ENCODE measurements at regions not wholly inside any gene's neighbourhood (a gene's known extent, or its start where the extent isn't known, plus 50 kb on each side); places are given as distances from the start of the nearest gene placed in this dataset.

GRCh38 chr21:23822760-23823159 lies 1784.5 kb downstream of the MRPL39 start:
- H3K9ac ChIP-seq (ENCODE audit: low read length) = no peak overlapping the region
- no peaks in the 10 kb centered on the region for H3K79me2 ChIP-seq (ENCODE audit: low read length)
- no peaks in the 10 kb centered on the region for H3K27me3 ChIP-seq (ENCODE audit: low read depth, low read length)
- H3K36me3 ChIP-seq (replicated peaks; ENCODE audit: low read depth, low read length) = no peaks in the 10 kb centered on the region
- TF ChIP-seq CTCF (IDR thresholded peaks at IDR 0.05; ENCODE audit: low read depth, low read length) (no peak), EZH2phosphoT487 (IDR thresholded peaks at IDR 0.05; ENCODE audit: low read depth) (no peak)
- no peaks in the 10 kb centered on the region for H3K9me3 ChIP-seq (ENCODE audit: insufficient read depth, low read length)
- H3K27ac ChIP-seq (ENCODE audit: low read length) = no peak overlapping the region
- no peaks in the 10 kb centered on the region for H4K20me1 ChIP-seq (ENCODE audit: insufficient read depth, low read length)
- H3K4me3 ChIP-seq (ENCODE audit: low read length) = no peak overlapping the region
- H3K4me2 ChIP-seq (ENCODE audit: low read length) = no peak overlapping the region
- H3K4me1 ChIP-seq (ENCODE audit: low read length) = no peaks in the 10 kb centered on the region
- H2AFZ ChIP-seq (ENCODE audit: low read depth, low read length) = no peak overlapping the region

- H3K79me2 ChIP-seq (ENCODE audit: low read length) = no peaks in the 10 kb centered on the region
- H3K9ac ChIP-seq (ENCODE audit: low read length) = no peak overlapping the region
- no peaks in the 10 kb centered on the region for H3K9me3 ChIP-seq (ENCODE audit: insufficient read depth, low read length)
- H3K4me3 ChIP-seq (ENCODE audit: low read length) = no peak overlapping the region
- H4K20me1 ChIP-seq (ENCODE audit: insufficient read depth, low read length) = no peaks in the 10 kb centered on the region
- H3K36me3 ChIP-seq (replicated peaks; ENCODE audit: low read depth, low read length) = no peaks in the 10 kb centered on the region
- no peak overlapping the region for H3K4me2 ChIP-seq (ENCODE audit: low read length)
- H3K27me3 ChIP-seq (ENCODE audit: low read depth, low read length) = no peaks in the 10 kb centered on the region
- H3K27ac ChIP-seq (ENCODE audit: low read length) = no peak overlapping the region
- 0 out of 2 replicates have a peak, but pooled peaks cover under 1% of the 10 kb centered on the region for H3K4me1 ChIP-seq (ENCODE audit: low read length)
- no peak overlapping the region for H2AFZ ChIP-seq (ENCODE audit: low read depth, low read length)
- TF ChIP-seq EZH2phosphoT487 (IDR thresholded peaks at IDR 0.05; ENCODE audit: low read depth) = no peak
- TF ChIP-seq CTCF (IDR thresholded peaks at IDR 0.05; ENCODE audit: low read depth, low read length) = no peak
These were observed 1789.9 kb downstream of the MRPL39 start for GRCh38 chr21:23817337-23817736.

GRCh38 chr21:23812485-23812884 lies 1794.8 kb downstream of the MRPL39 start:
- H3K4me2 ChIP-seq (ENCODE audit: low read length) = no peak overlapping the region
- H3K9me3 ChIP-seq (ENCODE audit: insufficient read depth, low read length) = no peaks in the 10 kb centered on the region
- H3K9ac ChIP-seq (ENCODE audit: low read length) = no peak overlapping the region
- TF ChIP-seq EZH2phosphoT487 (IDR thresholded peaks at IDR 0.05; ENCODE audit: low read depth) = no peak
- TF ChIP-seq CTCF (IDR thresholded peaks at IDR 0.05; ENCODE audit: low read depth, low read length) = no peak
- no peaks in the 10 kb centered on the region for H3K36me3 ChIP-seq (replicated peaks; ENCODE audit: low read depth, low read length)
- no peaks in the 10 kb centered on the region for H4K20me1 ChIP-seq (ENCODE audit: insufficient read depth, low read length)
- no peak overlapping the region for H3K27ac ChIP-seq (ENCODE audit: low read length)
- no peaks in the 10 kb centered on the region for H3K79me2 ChIP-seq (ENCODE audit: low read length)
- H3K4me3 ChIP-seq (ENCODE audit: low read length) = no peak overlapping the region
- H3K4me1 ChIP-seq (ENCODE audit: low read length) = peaks cover 11% of the 10 kb centered on the region
- no peak overlapping the region for H2AFZ ChIP-seq (ENCODE audit: low read depth, low read length)
- no peaks in the 10 kb centered on the region for H3K27me3 ChIP-seq (ENCODE audit: low read depth, low read length)

GRCh38 chr21:23811805-23812204 lies 1795.5 kb downstream of the MRPL39 start:
- no peaks in the 10 kb centered on the region for H3K9me3 ChIP-seq (ENCODE audit: insufficient read depth, low read length)
- H3K27me3 ChIP-seq (ENCODE audit: low read depth, low read length) = no peaks in the 10 kb centered on the region
- H3K4me1 ChIP-seq (ENCODE audit: low read length) = peaks cover 11% of the 10 kb centered on the region
- no peak overlapping the region for H3K27ac ChIP-seq (ENCODE audit: low read length)
- H4K20me1 ChIP-seq (ENCODE audit: insufficient read depth, low read length) = no peaks in the 10 kb centered on the region
- TF ChIP-seq EZH2phosphoT487 (IDR thresholded peaks at IDR 0.05; ENCODE audit: low read depth) (no peak), CTCF (IDR thresholded peaks at IDR 0.05; ENCODE audit: low read depth, low read length) (no peak)
- no peaks in the 10 kb centered on the region for H3K79me2 ChIP-seq (ENCODE audit: low read length)
- no peak overlapping the region for H2AFZ ChIP-seq (ENCODE audit: low read depth, low read length)
- H3K9ac ChIP-seq (ENCODE audit: low read length) = no peak overlapping the region
- H3K4me3 ChIP-seq (ENCODE audit: low read length) = no peak overlapping the region
- peak overlapping the region; percentile 28; the same call in 1 of the 2 replicates for H3K4me2 ChIP-seq (ENCODE audit: low read length)
- no peaks in the 10 kb centered on the region for H3K36me3 ChIP-seq (replicated peaks; ENCODE audit: low read depth, low read length)

All from OCI-LY3 (cell line).